H9 (cell line): ENCODE measurements at regions not wholly inside any gene's neighbourhood (a gene's known extent, or its start where the extent isn't known, plus 50 kb on each side); places are given as distances from the start of the nearest gene placed in this dataset.

Experiments
- DNase-seq: peaks from one replicate; pipeline ENCODE4 v3.0.0-alpha.2; 2017
- H2AFZ ChIP-seq: one replicate; pipeline ENCODE4 v1.6.1; 2013; ENCODE audit warnings: mild to moderate bottlenecking, low read length, control low read depth, moderate library complexity
- H2AK5ac ChIP-seq: 2 replicates; pipeline ENCODE4 v1.6.1; 2013; ENCODE audit warnings: low read length, control low read depth, mixed read lengths; ENCODE audit not compliant: insufficient read length
- H2BK120ac ChIP-seq: one replicate; pipeline ENCODE4 v1.6.1; 2013; ENCODE audit warnings: low read depth, mild to moderate bottlenecking, low read length, control low read depth, inconsistent platforms; ENCODE audit not compliant: poor library complexity, severe bottlenecking
- H2BK12ac ChIP-seq: 2 replicates; pipeline ENCODE4 v1.6.1; 2013; ENCODE audit warnings: low read length, control low read depth, mixed read lengths, low read depth; ENCODE audit not compliant: insufficient read length
- H2BK15ac ChIP-seq: 2 replicates; pipeline ENCODE4 v1.6.1; 2013; ENCODE audit warnings: low read depth, low read length, control low read depth
- H2BK20ac ChIP-seq: one replicate; pipeline ENCODE4 v1.6.1; 2013; ENCODE audit warnings: low read depth, mild to moderate bottlenecking, low read length, control low read depth, inconsistent platforms; ENCODE audit not compliant: poor library complexity, severe bottlenecking
- H2BK5ac ChIP-seq: 2 replicates; pipeline ENCODE4 v1.6.1; 2013; ENCODE audit warnings: low read length, control low read depth, mixed read lengths; ENCODE audit not compliant: insufficient read length
- H3K14ac ChIP-seq: 2 replicates; pipeline ENCODE4 v1.6.1; 2013; ENCODE audit warnings: low read length, control low read depth; ENCODE audit not compliant: insufficient read depth
- H3K18ac ChIP-seq: 2 replicates; pipeline ENCODE4 v1.6.1; 2013; ENCODE audit warnings: low read depth, mild to moderate bottlenecking, mixed read lengths, low read length, control low read depth; ENCODE audit not compliant: insufficient read length
- H3K23ac ChIP-seq: 2 replicates; pipeline ENCODE4 v1.6.1; 2013; ENCODE audit warnings: low read length, control low read depth, mixed read lengths, low read depth; ENCODE audit not compliant: insufficient read length
- H3K23me2 ChIP-seq: 2 replicates; pipeline ENCODE4 v1.6.1; 2013; ENCODE audit warnings: low read depth, mild to moderate bottlenecking, mixed read lengths, low read length, control low read depth; ENCODE audit not compliant: insufficient read length, poor library complexity, severe bottlenecking
- H3K27ac ChIP-seq: 2 replicates; pipeline ENCODE4 v1.5.1; 2013; ENCODE audit warnings: low read length, control low read depth, mixed read lengths, low read depth; ENCODE audit not compliant: insufficient read length
- H3K27me3 ChIP-seq: 2 replicates; pipeline ENCODE4 v1.6.1; 2013; ENCODE audit warnings: low read length, control low read depth, inconsistent platforms; ENCODE audit not compliant: insufficient read depth
- H3K4ac ChIP-seq: 2 replicates; pipeline ENCODE4 v1.6.1; 2013; ENCODE audit warnings: low read depth, mild to moderate bottlenecking, control low read depth, inconsistent platforms, low read length, moderate library complexity
- H3K4me1 ChIP-seq: 2 replicates; pipeline ENCODE4 v1.6.1; 2013; ENCODE audit warnings: low read length, control low read depth, inconsistent platforms; ENCODE audit not compliant: insufficient read depth
- H3K4me2 ChIP-seq: 2 replicates; pipeline ENCODE4 v1.6.1; 2013; ENCODE audit warnings: low read length, control low read depth, mixed read lengths; ENCODE audit not compliant: insufficient read length, insufficient read depth
- H3K56ac ChIP-seq: 2 replicates; pipeline ENCODE4 v1.6.1; 2013; ENCODE audit warnings: low read depth, mild to moderate bottlenecking, mixed read lengths, low read length, control low read depth; ENCODE audit not compliant: insufficient read length
- H3K79me1 ChIP-seq: 2 replicates; pipeline ENCODE4 v1.6.1; 2013; ENCODE audit warnings: low read depth, mild to moderate bottlenecking, moderate library complexity, low read length, control low read depth, inconsistent platforms; ENCODE audit not compliant: insufficient read depth, poor library complexity, severe bottlenecking
- H3K79me2 ChIP-seq: 2 replicates; pipeline ENCODE4 v1.6.1; 2013; ENCODE audit warnings: low read length, control low read depth, inconsistent platforms; ENCODE audit not compliant: insufficient read depth
- H3K9ac ChIP-seq: 2 replicates; pipeline ENCODE4 v1.6.1; 2013; ENCODE audit warnings: low read length, control low read depth, mixed read lengths; ENCODE audit not compliant: insufficient read length; ENCODE audit errors: extremely low read depth
- H3K9me3 ChIP-seq: one replicate; pipeline ENCODE4 v1.6.1; 2013; ENCODE audit warnings: low read depth, low read length, inconsistent platforms; ENCODE audit not compliant: control insufficient read depth
- H3T11ph ChIP-seq: one replicate; pipeline ENCODE4 v1.6.1; 2013; ENCODE audit warnings: mild to moderate bottlenecking, low read length, control low read depth, inconsistent platforms
- H4K20me1 ChIP-seq: one replicate; pipeline ENCODE4 v1.6.1; 2013; ENCODE audit not compliant: control insufficient read depth, insufficient read length, insufficient read depth
- H4K5ac ChIP-seq: 2 replicates; pipeline ENCODE4 v1.6.1; 2013; ENCODE audit warnings: low read depth, mild to moderate bottlenecking, mixed read lengths, low read length, control low read depth; ENCODE audit not compliant: insufficient read length
- H4K8ac ChIP-seq: replicated peaks from 2 replicates; pipeline ENCODE4 v1.6.1; 2013; ENCODE audit warnings: low read length, control low read depth, mixed read lengths, low read depth; ENCODE audit not compliant: insufficient read length
- H4K91ac ChIP-seq: 2 replicates; pipeline ENCODE4 v1.6.1; 2013; ENCODE audit warnings: low read depth, mild to moderate bottlenecking, moderate library complexity, mixed read lengths, low read length, control low read depth; ENCODE audit not compliant: insufficient read length
- H3K27ac Mint-ChIP-seq, 3 experiments: 2 replicates in 2 of 3; 3 replicates in 1 of 3; pipeline ENCODE4 v1.8.0; 2020 to 2021; ENCODE audit warnings: mixed read lengths in 3 of 3, mild to moderate bottlenecking in 1 of 3, moderate library complexity in 1 of 3
- H3K27me3 Mint-ChIP-seq: 2 replicates; pipeline ENCODE4 v1.8.0; 2021; ENCODE audit warnings: low read depth, mild to moderate bottlenecking, moderate library complexity, mixed read lengths
- H3K36me3 Mint-ChIP-seq, 3 experiments: 2 replicates in 2 of 3; 3 replicates in 1 of 3; pipeline ENCODE4 v1.8.0; 2020 to 2021; ENCODE audit warnings: low read depth in 3 of 3, mixed read lengths in 3 of 3; ENCODE audit not compliant: insufficient read depth in 1 of 3
- H3K4me1 Mint-ChIP-seq, 2 experiments: 2 replicates each; pipeline ENCODE4 v1.8.0; 2020; ENCODE audit warnings: mixed read lengths in 2 of 2
- H3K4me3 Mint-ChIP-seq, 2 experiments: 2 replicates in 1 of 2; 3 replicates in 1 of 2; pipeline ENCODE4 v1.8.0; 2020 to 2021; ENCODE audit warnings: mild to moderate bottlenecking in 2 of 2, mixed read lengths in 2 of 2, moderate library complexity in 1 of 2
- H3K9me3 Mint-ChIP-seq, 2 experiments: 2 replicates in 1 of 2; 3 replicates in 1 of 2; pipeline ENCODE4 v1.8.0; 2020; ENCODE audit warnings: mild to moderate bottlenecking in 2 of 2, mixed read lengths in 2 of 2, moderate library complexity in 1 of 2
- CTCF ChIP-seq: fragments of 200-600 bp; sonication (generic); conservative IDR thresholded peaks from 3 replicates; pipeline ENCODE4 v1.8.0; 2021; ENCODE audit warnings: antibody characterized with exemption, mild to moderate bottlenecking
- WGBS: extraction: QIAGEN DNeasy Blood & Tissue Kit; methylation state at CpG from one replicate; pipeline ENCODE4 v1.1.7; 2013; ENCODE audit warnings: missing lambda C conversion rate, low lambda C conversion rate, mixed read lengths; ENCODE audit not compliant: insufficient read length; ENCODE audit errors: extremely low coverage; 5-methylcytosine and 5-hydroxymethylcytosine counted together

GRCh38 chr12:65748332-65748731, 76.0 kb upstream of the HMGA2 start:
- Histone ChIP-seq H3K79me1 (no peaks in the 10 kb centered on the region), H3K27ac (no peak overlapping the region), H2BK12ac (no peak overlapping the region), H3K56ac (no peak overlapping the region), H3K4me2 (no peak overlapping the region), H3K14ac (no peak overlapping the region), H2BK5ac (no peak overlapping the region), H3K4ac (no peak overlapping the region), H2BK120ac (no peak overlapping the region), H3K4me1 (no peaks in the 10 kb centered on the region), H4K91ac (no peak overlapping the region), H3K27me3 (no peaks in the 10 kb centered on the region), H3K9me3 (no peaks in the 10 kb centered on the region), H2AK5ac (no peak overlapping the region), H3K79me2 (no peaks in the 10 kb centered on the region), H3K23ac (no peak overlapping the region), H4K20me1 (no peaks in the 10 kb centered on the region), H4K8ac (no peak overlapping the region), H3K23me2 (no peaks in the 10 kb centered on the region), H2BK15ac (no peak overlapping the region), H2BK20ac (no peak overlapping the region), H3K18ac (no peak overlapping the region), H3T11ph (no peak overlapping the region), H2AFZ (no peak overlapping the region), H4K5ac (no peak overlapping the region), H3K9ac (no peak overlapping the region)
- H3K4me3 Mint-ChIP-seq = no peak overlapping the region
- no peak for TF ChIP-seq CTCF
- no peaks in the 10 kb centered on the region; a peak in 1 of 5 replicates for H3K9me3 Mint-ChIP-seq
- no peaks in the 10 kb centered on the region for H3K4me1 Mint-ChIP-seq
- no peak overlapping the region for H3K27ac Mint-ChIP-seq
- H3K27me3 Mint-ChIP-seq = peaks cover 17% of the 10 kb centered on the region
- WGBS = no CpG with 5 or more reads among the region's 2 CpGs
- DNase-seq = no peak
- no peaks in the 10 kb centered on the region; a peak in 1 of 7 replicates for H3K36me3 Mint-ChIP-seq
